K562 (cell line): ENCODE measurements at regions not wholly inside any gene's neighbourhood (a gene's known extent, or its start where the extent isn't known, plus 50 kb on each side); places are given as distances from the start of the nearest gene placed in this dataset.

Experiments used
- ARNT ChIP-seq, 2 experiments: fragments of 450-650 bp; IDR thresholded peaks; 2 replicates each; pipeline ENCODE4 v1.6.1; 2016; ENCODE audit warnings: mild to moderate bottlenecking in 1 of 2
- BDP1 ChIP-seq: IDR thresholded peaks from 3 replicates; pipeline ENCODE4 v1.6.1; 2011; ENCODE audit not compliant: insufficient read length, insufficient read depth
- CBFA2T3 ChIP-seq: fragments of 450-650 bp; IDR thresholded peaks from 2 replicates; pipeline ENCODE4 v1.6.1; 2017
- CEBPG ChIP-seq, 3 experiments: fragments of 200-800 bp in 1 of 3; sonication (Bioruptor generic) in 1 of 3; sonication (generic) in 1 of 3; formaldehyde crosslinking in 1 of 3; IDR thresholded peaks in 2 of 3; conservative IDR thresholded peaks in 1 of 3; 2 replicates each; pipeline versions ENCODE4 v1.6.1 to v1.8.0; 2016 to 2022; ENCODE audit warnings: missing compliant biosample characterization in 2 of 3, missing genetic modification characterization in 2 of 3, mild to moderate bottlenecking in 1 of 3, missing genetic modification reagents in 1 of 3
- FOSL1 ChIP-seq: fragments of 200-800 bp; sonication (Bioruptor generic); conservative IDR thresholded peaks from 2 replicates; pipeline ENCODE4 v1.6.1; 2016; ENCODE audit warnings: missing genetic modification characterization, missing compliant biosample characterization
- GTF2E2 ChIP-seq: fragments of 200-800 bp; sonication (Bioruptor generic); IDR thresholded peaks from 2 replicates; pipeline ENCODE4 v1.6.1; 2016; ENCODE audit warnings: missing genetic modification characterization, missing compliant biosample characterization
- HDAC1 ChIP-seq, 2 experiments: fragments of 450-650 bp; IDR thresholded peaks; 2 replicates each; pipeline ENCODE4 v1.6.1; 2016 to 2017; ENCODE audit warnings: inconsistent platforms in 1 of 2, mild to moderate bottlenecking in 1 of 2, moderate library complexity in 1 of 2
- HNRNPUL1 ChIP-seq: fragments of 200-400 bp; formaldehyde crosslinking; IDR thresholded peaks from 2 replicates; pipeline ENCODE4 v1.6.1; 2017; ENCODE audit warnings: low read length
- KLF1 ChIP-seq: fragments of 450-650 bp; IDR thresholded peaks from 2 replicates; pipeline ENCODE4 v1.6.1; 2016; ENCODE audit warnings: missing genetic modification characterization, missing compliant biosample characterization
- MAFF ChIP-seq: IDR thresholded peaks from 2 replicates; pipeline ENCODE4 v1.6.1; 2012; ENCODE audit warnings: low read length, improper control_type of control experiment
- NELFE ChIP-seq: IDR thresholded peaks from 2 replicates; pipeline ENCODE4 v1.6.1; 2011; ENCODE audit warnings: mild to moderate bottlenecking; ENCODE audit not compliant: insufficient read depth, insufficient read length
- OTX1 ChIP-seq: fragments of 450-650 bp; formaldehyde crosslinking; IDR thresholded peaks from 2 replicates; pipeline ENCODE4 v1.4.0; 2022; ENCODE audit warnings: mild to moderate bottlenecking
- PHTF2 ChIP-seq: fragments of 250-450 bp; sonication (Bioruptor Pico); IDR thresholded peaks from 2 replicates; pipeline ENCODE4 v1.5.0; 2021; ENCODE audit warnings: mild to moderate bottlenecking
- PTRF ChIP-seq: fragments of 450-650 bp; IDR thresholded peaks from 2 replicates; pipeline ENCODE4 v1.6.1; 2016; ENCODE audit warnings: mild to moderate bottlenecking, missing genetic modification characterization, missing compliant biosample characterization
- SNRNP70 ChIP-seq: fragments of 200-400 bp; formaldehyde crosslinking; optimal IDR thresholded peaks from 2 replicates; pipeline ENCODE3; 2017; ENCODE audit warnings: low read depth, low read length
- TAF15 ChIP-seq: fragments of 200-400 bp; formaldehyde crosslinking; IDR thresholded peaks from 2 replicates; pipeline ENCODE4 v1.6.1; 2017; ENCODE audit warnings: mild to moderate bottlenecking, low read depth, low read length, moderate library complexity
- TAL1 ChIP-seq: fragments of 450-650 bp; IDR thresholded peaks from 2 replicates; pipeline ENCODE4 v1.6.1; 2016; ENCODE audit warnings: mild to moderate bottlenecking
- WHSC1 ChIP-seq: IDR thresholded peaks from one replicate; pipeline ENCODE4 v1.6.1; 2012; ENCODE audit warnings: low read length, control low read depth, inconsistent platforms
- ZNF121 ChIP-seq: sonication (generic); formaldehyde crosslinking; conservative IDR thresholded peaks from 2 replicates; pipeline ENCODE4 v1.8.0; 2022; ENCODE audit warnings: missing genetic modification reagents
- ZNF274 ChIP-seq: IDR thresholded peaks from 2 replicates; pipeline ENCODE4 v1.6.1; 2011; ENCODE audit warnings: low read depth, mild to moderate bottlenecking, low read length, moderate library complexity, borderline replicate concordance
- ZNF780A ChIP-seq: fragments of 250-450 bp; sonication (Bioruptor Pico); IDR thresholded peaks from 2 replicates; pipeline ENCODE4 v1.5.0; 2021; ENCODE audit warnings: mild to moderate bottlenecking
- TF ChIP-seq, protein P1 (sequence below), 2 experiments: fragments of 450-650 bp in 1 of 2; sonication (generic) in 1 of 2; formaldehyde crosslinking; conservative IDR thresholded peaks; 2 replicates each; pipeline versions ENCODE4 v1.4.0 to v1.8.1; 2020 to 2022; ENCODE audit warnings: mild to moderate bottlenecking in 1 of 2, missing genetic modification reagents in 1 of 2
- TF ChIP-seq, protein P2 (sequence below): sonication (generic); formaldehyde crosslinking; IDR thresholded peaks from 2 replicates; pipeline ENCODE4 v1.8.0; 2022; ENCODE audit warnings: mild to moderate bottlenecking, missing genetic modification reagents
- TF ChIP-seq, protein P3 (sequence below): fragments of 450-650 bp; IDR thresholded peaks from 2 replicates; pipeline ENCODE4 v1.6.1; 2017; ENCODE audit warnings: antibody characterized with exemption, mild to moderate bottlenecking
- TF ChIP-seq, protein P4 (sequence below): fragments of 450-650 bp; formaldehyde crosslinking; IDR thresholded peaks from 2 replicates; pipeline ENCODE4 v1.4.0; 2020; ENCODE audit warnings: mild to moderate bottlenecking

DNA sequence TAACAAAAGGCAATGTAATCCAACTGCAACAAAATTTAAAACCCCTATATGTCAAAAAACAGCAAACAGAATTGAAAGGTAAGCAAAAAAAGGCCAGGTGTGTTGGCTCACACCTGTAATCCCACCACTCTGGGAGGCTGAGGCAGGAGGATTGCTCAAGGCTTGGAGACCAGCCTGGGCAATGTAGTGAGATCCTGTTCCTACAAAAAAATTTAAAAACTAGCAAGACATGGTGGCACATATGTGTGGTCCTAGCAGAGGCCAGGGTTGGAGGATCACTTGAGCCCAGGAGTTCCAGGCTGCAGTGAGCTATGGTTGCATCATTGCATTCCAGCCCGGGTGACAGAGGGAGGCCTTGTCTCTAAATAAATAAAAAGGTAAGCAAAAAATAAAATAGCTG lies 212.1 kb upstream of the KLF14 start (continued):
- TF ChIP-seq, protein P1, sequence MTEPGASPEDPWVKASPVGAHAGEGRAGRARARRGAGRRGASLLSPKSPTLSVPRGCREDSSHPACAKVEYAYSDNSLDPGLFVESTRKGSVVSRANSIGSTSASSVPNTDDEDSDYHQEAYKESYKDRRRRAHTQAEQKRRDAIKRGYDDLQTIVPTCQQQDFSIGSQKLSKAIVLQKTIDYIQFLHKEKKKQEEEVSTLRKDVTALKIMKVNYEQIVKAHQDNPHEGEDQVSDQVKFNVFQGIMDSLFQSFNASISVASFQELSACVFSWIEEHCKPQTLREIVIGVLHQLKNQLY (CRISPR knock-in tag; conservative IDR thresholded peaks at IDR 0.05) = no peak
- TF ChIP-seq ARNT (IDR thresholded peaks at IDR 0.05) = no peak
- TF ChIP-seq SNRNP70 = no peak
- TF ChIP-seq TAL1 = no peak
- no peak for TF ChIP-seq OTX1 (CRISPR knock-in tag)
- no peak for TF ChIP-seq BDP1
- no peak for TF ChIP-seq PHTF2 (CRISPR knock-in tag)
- no peak for TF ChIP-seq FOSL1 (tag)
- TF ChIP-seq KLF1 (tag) = no peak
- no peak for TF ChIP-seq CBFA2T3
- no peak for TF ChIP-seq GTF2E2 (tag)
- TF ChIP-seq ZNF274 = no peak
- TF ChIP-seq, protein P2, sequence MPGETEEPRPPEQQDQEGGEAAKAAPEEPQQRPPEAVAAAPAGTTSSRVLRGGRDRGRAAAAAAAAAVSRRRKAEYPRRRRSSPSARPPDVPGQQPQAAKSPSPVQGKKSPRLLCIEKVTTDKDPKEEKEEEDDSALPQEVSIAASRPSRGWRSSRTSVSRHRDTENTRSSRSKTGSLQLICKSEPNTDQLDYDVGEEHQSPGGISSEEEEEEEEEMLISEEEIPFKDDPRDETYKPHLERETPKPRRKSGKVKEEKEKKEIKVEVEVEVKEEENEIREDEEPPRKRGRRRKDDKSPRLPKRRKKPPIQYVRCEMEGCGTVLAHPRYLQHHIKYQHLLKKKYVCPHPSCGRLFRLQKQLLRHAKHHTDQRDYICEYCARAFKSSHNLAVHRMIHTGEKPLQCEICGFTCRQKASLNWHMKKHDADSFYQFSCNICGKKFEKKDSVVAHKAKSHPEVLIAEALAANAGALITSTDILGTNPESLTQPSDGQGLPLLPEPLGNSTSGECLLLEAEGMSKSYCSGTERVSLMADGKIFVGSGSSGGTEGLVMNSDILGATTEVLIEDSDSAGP (CRISPR knock-in tag) = no peak
- peak; percentile 49 for TF ChIP-seq MAFF
- TF ChIP-seq ZNF780A (CRISPR knock-in tag) = no peak
- TF ChIP-seq TAF15 = no peak
- TF ChIP-seq, protein P3, sequence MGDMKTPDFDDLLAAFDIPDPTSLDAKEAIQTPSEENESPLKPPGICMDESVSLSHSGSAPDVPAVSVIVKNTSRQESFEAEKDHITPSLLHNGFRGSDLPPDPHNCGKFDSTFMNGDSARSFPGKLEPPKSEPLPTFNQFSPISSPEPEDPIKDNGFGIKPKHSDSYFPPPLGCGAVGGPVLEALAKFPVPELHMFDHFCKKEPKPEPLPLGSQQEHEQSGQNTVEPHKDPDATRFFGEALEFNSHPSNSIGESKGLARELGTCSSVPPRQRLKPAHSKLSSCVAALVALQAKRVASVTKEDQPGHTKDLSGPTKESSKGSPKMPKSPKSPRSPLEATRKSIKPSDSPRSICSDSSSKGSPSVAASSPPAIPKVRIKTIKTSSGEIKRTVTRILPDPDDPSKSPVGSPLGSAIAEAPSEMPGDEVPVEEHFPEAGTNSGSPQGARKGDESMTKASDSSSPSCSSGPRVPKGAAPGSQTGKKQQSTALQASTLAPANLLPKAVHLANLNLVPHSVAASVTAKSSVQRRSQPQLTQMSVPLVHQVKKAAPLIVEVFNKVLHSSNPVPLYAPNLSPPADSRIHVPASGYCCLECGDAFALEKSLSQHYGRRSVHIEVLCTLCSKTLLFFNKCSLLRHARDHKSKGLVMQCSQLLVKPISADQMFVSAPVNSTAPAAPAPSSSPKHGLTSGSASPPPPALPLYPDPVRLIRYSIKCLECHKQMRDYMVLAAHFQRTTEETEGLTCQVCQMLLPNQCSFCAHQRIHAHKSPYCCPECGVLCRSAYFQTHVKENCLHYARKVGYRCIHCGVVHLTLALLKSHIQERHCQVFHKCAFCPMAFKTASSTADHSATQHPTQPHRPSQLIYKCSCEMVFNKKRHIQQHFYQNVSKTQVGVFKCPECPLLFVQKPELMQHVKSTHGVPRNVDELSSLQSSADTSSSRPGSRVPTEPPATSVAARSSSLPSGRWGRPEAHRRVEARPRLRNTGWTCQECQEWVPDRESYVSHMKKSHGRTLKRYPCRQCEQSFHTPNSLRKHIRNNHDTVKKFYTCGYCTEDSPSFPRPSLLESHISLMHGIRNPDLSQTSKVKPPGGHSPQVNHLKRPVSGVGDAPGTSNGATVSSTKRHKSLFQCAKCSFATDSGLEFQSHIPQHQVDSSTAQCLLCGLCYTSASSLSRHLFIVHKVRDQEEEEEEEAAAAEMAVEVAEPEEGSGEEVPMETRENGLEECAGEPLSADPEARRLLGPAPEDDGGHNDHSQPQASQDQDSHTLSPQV = no peak
- no peak for TF ChIP-seq HNRNPUL1
- no peak for TF ChIP-seq WHSC1
- no peak for TF ChIP-seq HDAC1 (IDR thresholded peaks at IDR 0.05)
- no peak for TF ChIP-seq NELFE
- peak; percentile 68 for TF ChIP-seq ZNF121
- TF ChIP-seq, protein P4, sequence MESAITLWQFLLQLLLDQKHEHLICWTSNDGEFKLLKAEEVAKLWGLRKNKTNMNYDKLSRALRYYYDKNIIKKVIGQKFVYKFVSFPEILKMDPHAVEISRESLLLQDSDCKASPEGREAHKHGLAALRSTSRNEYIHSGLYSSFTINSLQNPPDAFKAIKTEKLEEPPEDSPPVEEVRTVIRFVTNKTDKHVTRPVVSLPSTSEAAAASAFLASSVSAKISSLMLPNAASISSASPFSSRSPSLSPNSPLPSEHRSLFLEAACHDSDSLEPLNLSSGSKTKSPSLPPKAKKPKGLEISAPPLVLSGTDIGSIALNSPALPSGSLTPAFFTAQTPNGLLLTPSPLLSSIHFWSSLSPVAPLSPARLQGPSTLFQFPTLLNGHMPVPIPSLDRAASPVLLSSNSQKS (CRISPR knock-in tag) = no peak
- no peak for TF ChIP-seq CEBPG (CRISPR knock-in tag; IDR thresholded peaks at IDR 0.05)
- peak; percentile 21 to 40; a peak in 1 of 4 replicates for TF ChIP-seq CEBPG (tag; conservative IDR thresholded peaks at IDR 0.05 in 1 of 2, IDR thresholded peaks at IDR 0.05 in 1 of 2)
- no peak for TF ChIP-seq PTRF
